ENCODE measurements at regions not wholly inside any gene's neighbourhood (a gene's known extent, or its start where the extent isn't known, plus 50 kb on each side); places are given as distances from the start of the nearest gene placed in this dataset.

DNA sequence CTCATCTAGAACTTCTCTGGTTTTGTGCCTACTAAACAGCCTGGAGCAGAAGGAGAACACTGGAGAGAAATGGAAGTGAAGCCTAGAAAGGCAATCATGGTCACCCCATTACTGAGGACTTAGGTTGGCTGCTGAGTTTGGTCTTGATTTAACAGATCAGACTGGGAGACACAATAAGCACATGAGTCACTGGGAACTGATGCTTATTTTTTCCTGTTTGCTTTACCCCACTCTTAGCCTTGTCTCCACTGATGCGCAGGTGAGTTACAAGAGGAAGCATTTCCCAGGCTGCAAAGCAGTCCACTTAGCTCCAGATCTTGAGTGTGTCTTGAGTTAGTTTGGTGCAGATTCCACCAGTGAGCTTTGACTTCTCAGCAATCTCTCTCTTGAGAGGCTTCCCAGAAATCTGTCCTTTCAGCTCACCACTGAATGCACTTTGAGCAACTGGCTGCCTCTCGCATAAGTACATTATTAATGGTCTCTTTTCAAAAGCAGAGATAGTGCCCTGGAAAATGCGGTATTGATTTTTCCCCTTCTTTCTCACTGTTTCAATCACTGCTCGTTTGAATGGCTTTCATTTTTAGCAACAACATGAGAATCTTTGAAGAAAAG is 390.2 kb upstream of the SETBP1 start:
- TF ChIP-seq CTCF (IDR thresholded peaks at IDR 0.05) (no peak), POLR2A (IDR thresholded peaks at IDR 0.05) (no peak)
